GM21515 (cell line): ENCODE measurements at regions not wholly inside any gene's neighbourhood (a gene's known extent, or its start where the extent isn't known, plus 50 kb on each side); places are given as distances from the start of the nearest gene placed in this dataset.
"Not testable (repeated sequence)": the region's sequence is repeated elsewhere in the genome, so short reads cannot be mapped to it uniquely, and the experiment has no call there.

ENCODE experiments used
- ATAC-seq: cut with Tn5 transposase; IDR thresholded peaks from one replicate; pipeline ENCODE4 v1.9.1; 2021; ENCODE audit not compliant: unreplicated experiment

GRCh38 chr10:29797616-29798015 is 162.8 kb upstream of the SVIL start:
- no peak for ATAC-seq

- no peak for ATAC-seq
These were observed 161.1 kb upstream of the SVIL start for GRCh38 chr10:29795850-29796249.

- ATAC-seq: no peak
These were observed 160.2 kb upstream of the SVIL start for GRCh38 chr10:29794776-29795611.

GRCh38 chr10:29791773-29792172 is 157.0 kb upstream of the SVIL start:
- ATAC-seq: no peak

DNA sequence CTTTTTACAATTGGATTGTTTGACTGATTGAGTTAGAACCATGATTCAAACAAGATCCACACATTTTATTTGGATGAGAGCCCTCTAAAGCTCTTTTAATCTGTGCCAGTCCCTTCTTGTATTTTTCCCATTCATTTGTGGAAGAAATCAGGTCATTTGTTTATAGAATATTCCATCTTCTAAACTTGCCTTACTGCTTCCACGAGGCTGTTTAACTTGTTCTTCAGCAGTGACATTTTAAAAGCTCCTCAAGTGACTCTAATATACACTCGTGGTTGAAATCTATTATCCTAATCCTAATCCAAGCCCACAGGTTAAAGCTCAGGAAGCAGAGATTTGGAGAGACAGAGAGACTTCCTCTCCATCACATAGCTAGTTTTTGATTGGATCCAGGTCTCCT is 155.4 kb upstream of the SVIL start:
- ATAC-seq: no peak

- ATAC-seq: no peak
These were observed 153.3 kb upstream of the SVIL start for GRCh38 chr10:29788113-29788512.

- ATAC-seq: no peak
These were observed 150.9 kb upstream of the SVIL start for GRCh38 chr10:29785701-29786100.

- no peak for ATAC-seq
These were observed 149.5 kb upstream of the SVIL start for GRCh38 chr10:29784175-29784773.

DNA sequence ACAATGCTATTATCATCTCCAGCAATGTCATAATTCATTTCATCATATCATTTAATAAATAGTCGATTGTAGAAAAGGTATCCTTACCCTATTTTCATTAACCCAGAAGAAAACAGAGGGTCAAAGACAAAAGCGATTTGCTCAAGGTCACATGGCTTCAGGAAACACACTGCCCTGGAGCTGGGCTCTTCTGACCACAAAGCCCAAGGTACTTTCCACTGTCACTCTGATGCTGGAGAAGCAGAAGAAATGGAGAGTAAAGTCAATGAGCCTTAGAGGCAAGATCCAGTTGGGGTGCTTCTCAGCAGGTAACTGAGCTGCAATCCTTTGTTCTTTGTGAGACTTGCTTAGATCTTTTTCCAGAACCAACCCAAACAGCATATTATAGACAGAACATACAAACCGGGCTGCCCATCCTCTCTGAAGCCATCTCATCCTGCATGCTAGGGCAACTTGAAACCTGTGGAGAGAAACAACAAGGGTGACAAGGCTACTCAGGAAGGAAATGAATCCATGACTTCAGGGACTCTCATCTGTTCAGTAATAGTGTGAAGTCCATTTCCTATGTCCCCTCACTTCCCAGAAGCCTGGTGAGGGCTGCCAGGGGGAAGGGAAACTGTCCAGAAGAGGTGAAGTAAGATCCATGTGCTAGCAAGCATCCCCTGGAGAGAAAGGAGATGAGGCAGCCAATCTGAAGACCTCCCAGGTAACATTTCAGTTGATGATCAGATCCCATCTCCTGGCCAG is 148.6 kb upstream of the SVIL start:
- ATAC-seq: no peak

- ATAC-seq: no peak
These were observed 145.9 kb upstream of the SVIL start for GRCh38 chr10:29780639-29781038.

DNA sequence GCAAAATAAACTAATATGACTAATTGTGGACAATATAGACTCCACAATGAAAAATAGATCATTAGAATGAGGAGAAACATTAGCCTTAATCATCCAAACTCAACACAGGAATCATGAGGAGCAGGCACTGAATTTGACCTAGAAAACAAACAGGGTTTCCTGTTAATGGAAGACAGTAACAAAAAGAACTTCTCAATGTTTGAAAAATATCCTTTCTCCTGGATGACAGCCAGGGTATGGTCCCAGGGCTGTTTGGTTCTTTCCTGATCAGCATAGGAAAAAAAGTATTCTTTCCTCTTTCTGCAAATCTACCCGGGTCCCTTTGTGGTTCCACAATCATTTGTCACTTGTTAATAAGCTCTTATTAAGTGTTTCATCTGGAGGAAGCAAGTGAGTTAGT is 145.3 kb upstream of the SVIL start:
- ATAC-seq: no peak

- ATAC-seq: no peak
These were observed 141.5 kb upstream of the SVIL start for GRCh38 chr10:29776246-29776645.

- no peak for ATAC-seq
These were observed 139.7 kb upstream of the SVIL start for GRCh38 chr10:29774475-29774874.

- ATAC-seq: no peak
These were observed 138.9 kb upstream of the SVIL start for GRCh38 chr10:29773675-29774091.

- ATAC-seq: no peak
These were observed 137.6 kb upstream of the SVIL start for GRCh38 chr10:29772403-29772802.

- no peak for ATAC-seq
These were observed 136.6 kb upstream of the SVIL start for GRCh38 chr10:29771376-29771775.

GRCh38 chr10:29769277-29769676 is 134.5 kb upstream of the SVIL start:
- ATAC-seq: not testable (repeated sequence)

- ATAC-seq: no peak
These were observed 133.2 kb upstream of the SVIL start for GRCh38 chr10:29767968-29768367.

DNA sequence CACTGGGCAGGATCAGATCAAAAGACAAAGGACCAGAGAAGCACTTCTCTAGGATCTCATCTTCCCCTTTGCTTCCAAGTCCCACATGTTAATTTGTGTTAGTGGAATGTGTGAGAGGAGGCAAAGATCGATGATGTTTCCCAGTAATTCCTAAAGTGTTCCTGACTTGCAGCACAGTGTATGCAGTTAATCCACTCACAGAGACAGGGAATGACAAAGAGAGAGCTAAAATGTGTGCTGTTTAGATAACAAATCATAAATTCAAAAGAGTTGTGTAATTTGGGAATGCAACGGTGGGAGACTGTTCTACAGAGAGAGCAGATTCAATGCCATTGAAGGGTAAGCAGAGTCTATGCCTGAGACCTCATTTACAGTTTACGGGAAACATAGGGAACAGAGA is 132.0 kb upstream of the SVIL start:
- no peak for ATAC-seq

DNA sequence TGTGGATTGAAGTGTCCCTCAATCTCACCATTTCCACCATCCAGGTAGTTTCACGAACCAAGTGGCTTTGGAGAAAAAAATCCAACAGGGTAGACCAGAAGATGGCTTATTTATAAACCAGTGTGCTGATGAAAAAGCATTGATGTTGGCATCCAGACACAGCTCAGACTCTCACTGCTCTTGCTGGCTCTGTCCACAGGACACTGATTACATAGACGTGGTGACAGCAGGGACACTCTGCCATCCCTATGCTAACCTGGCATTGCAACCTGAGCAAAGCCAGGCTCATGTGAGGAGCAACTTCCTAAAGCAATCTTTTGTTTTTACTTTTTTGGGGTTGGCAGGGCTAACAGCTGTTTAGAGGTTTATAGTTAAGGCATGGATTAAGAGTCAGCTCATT is 130.6 kb upstream of the SVIL start:
- ATAC-seq: no peak

DNA sequence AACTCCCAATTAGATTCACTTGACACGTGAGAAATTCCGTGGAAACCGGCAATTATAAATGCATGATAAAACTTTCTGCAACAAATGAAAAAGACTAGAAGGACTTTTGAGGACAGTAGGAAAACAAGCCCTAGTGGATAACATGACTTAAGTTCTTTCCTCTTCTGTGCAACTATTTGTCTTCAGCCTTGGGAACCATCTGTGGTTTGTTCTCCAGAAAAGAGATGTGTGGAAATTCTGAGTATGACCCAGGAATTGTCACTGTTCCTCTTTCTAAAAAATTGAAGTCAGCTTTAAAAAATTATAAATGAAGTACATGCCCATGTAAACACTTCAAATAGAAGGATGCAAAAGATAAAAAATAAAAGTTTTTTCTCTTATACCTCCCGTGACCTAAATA is 128.6 kb upstream of the SVIL start:
- ATAC-seq: no peak

- no peak for ATAC-seq
These were observed 127.1 kb upstream of the SVIL start for GRCh38 chr10:29761916-29762315.
